ENCODE measurements at regions not wholly inside any gene's neighbourhood (a gene's known extent, or its start where the extent isn't known, plus 50 kb on each side); places are given as distances from the start of the nearest gene placed in this dataset.

DNA sequence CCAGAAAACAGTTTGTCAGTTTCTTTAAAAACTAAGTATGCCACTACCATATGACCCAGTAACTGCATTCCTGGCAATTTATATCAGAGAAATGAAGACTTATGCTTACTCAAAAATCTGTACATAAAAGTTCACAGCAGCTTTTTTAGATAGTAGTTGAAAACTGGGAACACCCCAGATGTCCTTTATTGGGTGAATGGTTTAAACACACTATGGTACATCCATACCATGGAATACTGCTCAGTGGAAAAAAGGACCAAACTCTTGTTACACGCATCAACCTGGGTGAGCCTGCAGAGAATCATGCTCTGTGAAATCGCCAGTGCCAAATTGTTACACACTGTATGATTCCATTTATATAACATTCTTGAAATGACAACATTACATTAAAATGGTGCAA lies 127.6 kb upstream of the RET start:
- no peak overlapping the region for H3K27ac Mint-ChIP-seq
- TF ChIP-seq ZNF331 (CRISPR knock-in tag; IDR thresholded peaks at IDR 0.05; ENCODE audit: low read depth) (no peak), CREB1 (CRISPR knock-in tag; IDR thresholded peaks at IDR 0.05; ENCODE audit: low read depth) (no peak), POLR2AphosphoS5 (IDR thresholded peaks at IDR 0.05; ENCODE audit: low read depth) (no peak)
- no peaks in the 10 kb centered on the region for H3K79me2 ChIP-seq (replicated peaks; ENCODE audit: insufficient read depth)
- H3K36me3 ChIP-seq (ENCODE audit: insufficient read depth) = no peaks in the 10 kb centered on the region
- H3F3A ChIP-seq (replicated peaks; ENCODE audit: low read depth) = no peaks in the 10 kb centered on the region; the same call in 1 of the 2 replicates
- peaks cover 15% of the 10 kb centered on the region for H3K27me3 Mint-ChIP-seq (ENCODE audit: insufficient read depth, low read depth, poor library complexity)
- H3K9me3 Mint-ChIP-seq = peaks cover 9% of the 10 kb centered on the region; the same call in 2 of the 3 replicates
- DNase-seq (ENCODE audit: low spot score) (no peak), ATAC-seq (no peak)
- 0 out of 2 replicates have a peak, but pooled peaks cover 2% of the 10 kb centered on the region for H4K20me1 ChIP-seq (replicated peaks; ENCODE audit: insufficient read depth)
- H3K4me1 ChIP-seq (ENCODE audit: insufficient read depth) = peaks cover 4% of the 10 kb centered on the region; the same call in 1 of the 2 replicates
- no peak overlapping the region for H3K27ac ChIP-seq (ENCODE audit: low read depth)
- 0 out of 3 replicates have a peak, but pooled peaks cover 2% of the 10 kb centered on the region for H3K36me3 Mint-ChIP-seq (ENCODE audit: low read depth)
- H2AFZ ChIP-seq = no peak overlapping the region
- no peak overlapping the region for H3K4me2 ChIP-seq
- H3K9me2 ChIP-seq (ENCODE audit: insufficient read depth) = no peaks in the 10 kb centered on the region
- H3K27me3 ChIP-seq (ENCODE audit: insufficient read depth) = peaks cover 14% of the 10 kb centered on the region
- no peak overlapping the region for H3K4me3 Mint-ChIP-seq
- no peak overlapping the region for H3K4me3 ChIP-seq
- peaks cover 21% of the 10 kb centered on the region for H3K4me1 Mint-ChIP-seq

DNA sequence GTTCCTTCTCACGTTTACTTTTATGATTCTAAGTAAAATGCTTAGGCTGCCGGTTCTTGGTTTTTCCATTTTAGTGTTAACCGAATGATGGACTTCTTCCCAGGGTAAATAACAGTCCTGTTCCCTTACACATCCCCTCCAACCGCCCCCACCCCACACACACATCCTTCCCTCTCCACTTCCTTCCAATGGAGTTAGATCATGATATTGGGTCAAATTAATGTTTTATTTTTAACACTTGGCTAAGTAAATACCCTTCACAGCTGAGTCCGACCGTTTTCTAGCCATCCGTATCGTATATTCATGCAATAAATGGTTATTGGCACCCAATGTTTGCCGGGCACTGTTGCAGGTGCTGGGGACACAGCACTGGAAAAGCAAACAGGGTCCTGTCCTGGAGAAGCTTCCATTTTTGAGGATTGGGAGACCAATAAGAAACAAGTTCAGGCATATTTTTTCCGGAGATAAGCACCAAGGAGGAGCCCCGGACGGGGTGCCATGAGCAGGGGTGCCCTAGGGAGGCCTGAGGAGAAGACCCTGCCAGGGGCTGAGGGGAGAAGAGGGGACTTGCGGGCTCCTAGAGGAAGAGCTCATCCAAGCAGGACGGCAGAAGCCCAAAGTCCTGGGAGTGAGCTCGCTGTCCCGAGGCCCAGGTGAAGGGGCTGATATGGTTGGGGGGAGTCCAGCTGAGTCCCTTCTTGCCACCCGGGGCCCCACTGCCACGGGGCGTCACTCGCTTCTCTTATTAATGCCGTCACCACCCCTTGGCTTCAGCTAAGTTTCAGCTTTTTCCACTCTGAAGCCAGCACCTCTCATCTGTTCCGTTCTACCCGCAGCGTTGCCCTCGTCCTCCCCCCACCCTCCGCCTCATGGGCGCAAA lies 126.0 kb upstream of the RET start:
- 0 out of 2 replicates have a peak, but pooled peaks cover 2% of the 10 kb centered on the region for H4K20me1 ChIP-seq (replicated peaks; ENCODE audit: insufficient read depth)
- H3K27ac ChIP-seq (ENCODE audit: low read depth) = no peak overlapping the region
- no peaks in the 10 kb centered on the region for H3K36me3 ChIP-seq (ENCODE audit: insufficient read depth)
- H3K4me2 ChIP-seq = peak overlapping the region; percentile 82
- no peak overlapping the region for H3K27ac Mint-ChIP-seq
- DNase-seq (ENCODE audit: low spot score) (no peak), ATAC-seq (no peak)
- peak overlapping the region; percentile 66 for H3K4me3 ChIP-seq
- H2AFZ ChIP-seq = peak overlapping the region; percentile 93
- H3K4me3 Mint-ChIP-seq = peak overlapping the region; percentile 72
- H3K79me2 ChIP-seq (replicated peaks; ENCODE audit: insufficient read depth) = no peaks in the 10 kb centered on the region
- H3K4me1 Mint-ChIP-seq = peaks cover 21% of the 10 kb centered on the region
- H3K9me3 Mint-ChIP-seq = peaks cover 9% of the 10 kb centered on the region; the same call in 2 of the 3 replicates
- H3K4me1 ChIP-seq (ENCODE audit: insufficient read depth) = peaks cover 4% of the 10 kb centered on the region; the same call in 1 of the 2 replicates
- no peaks in the 10 kb centered on the region; the same call in 1 of the 2 replicates for H3F3A ChIP-seq (replicated peaks; ENCODE audit: low read depth)
- peaks cover 15% of the 10 kb centered on the region for H3K27me3 Mint-ChIP-seq (ENCODE audit: insufficient read depth, low read depth, poor library complexity)
- 0 out of 3 replicates have a peak, but pooled peaks cover 2% of the 10 kb centered on the region for H3K36me3 Mint-ChIP-seq (ENCODE audit: low read depth)
- no peaks in the 10 kb centered on the region for H3K9me2 ChIP-seq (ENCODE audit: insufficient read depth)
- peaks cover 14% of the 10 kb centered on the region for H3K27me3 ChIP-seq (ENCODE audit: insufficient read depth)
- TF ChIP-seq EZH2 (IDR thresholded peaks at IDR 0.05; ENCODE audit: low read depth, unreplicated experiment) = no peak
- no peak for TF ChIP-seq ZNF114 (CRISPR knock-in tag; IDR thresholded peaks at IDR 0.05)
- TF ChIP-seq, protein P1, sequence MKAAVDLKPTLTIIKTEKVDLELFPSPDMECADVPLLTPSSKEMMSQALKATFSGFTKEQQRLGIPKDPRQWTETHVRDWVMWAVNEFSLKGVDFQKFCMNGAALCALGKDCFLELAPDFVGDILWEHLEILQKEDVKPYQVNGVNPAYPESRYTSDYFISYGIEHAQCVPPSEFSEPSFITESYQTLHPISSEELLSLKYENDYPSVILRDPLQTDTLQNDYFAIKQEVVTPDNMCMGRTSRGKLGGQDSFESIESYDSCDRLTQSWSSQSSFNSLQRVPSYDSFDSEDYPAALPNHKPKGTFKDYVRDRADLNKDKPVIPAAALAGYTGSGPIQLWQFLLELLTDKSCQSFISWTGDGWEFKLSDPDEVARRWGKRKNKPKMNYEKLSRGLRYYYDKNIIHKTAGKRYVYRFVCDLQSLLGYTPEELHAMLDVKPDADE (IDR thresholded peaks at IDR 0.05) = no peak
- TF ChIP-seq, protein P2, sequence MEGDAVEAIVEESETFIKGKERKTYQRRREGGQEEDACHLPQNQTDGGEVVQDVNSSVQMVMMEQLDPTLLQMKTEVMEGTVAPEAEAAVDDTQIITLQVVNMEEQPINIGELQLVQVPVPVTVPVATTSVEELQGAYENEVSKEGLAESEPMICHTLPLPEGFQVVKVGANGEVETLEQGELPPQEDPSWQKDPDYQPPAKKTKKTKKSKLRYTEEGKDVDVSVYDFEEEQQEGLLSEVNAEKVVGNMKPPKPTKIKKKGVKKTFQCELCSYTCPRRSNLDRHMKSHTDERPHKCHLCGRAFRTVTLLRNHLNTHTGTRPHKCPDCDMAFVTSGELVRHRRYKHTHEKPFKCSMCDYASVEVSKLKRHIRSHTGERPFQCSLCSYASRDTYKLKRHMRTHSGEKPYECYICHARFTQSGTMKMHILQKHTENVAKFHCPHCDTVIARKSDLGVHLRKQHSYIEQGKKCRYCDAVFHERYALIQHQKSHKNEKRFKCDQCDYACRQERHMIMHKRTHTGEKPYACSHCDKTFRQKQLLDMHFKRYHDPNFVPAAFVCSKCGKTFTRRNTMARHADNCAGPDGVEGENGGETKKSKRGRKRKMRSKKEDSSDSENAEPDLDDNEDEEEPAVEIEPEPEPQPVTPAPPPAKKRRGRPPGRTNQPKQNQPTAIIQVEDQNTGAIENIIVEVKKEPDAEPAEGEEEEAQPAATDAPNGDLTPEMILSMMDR (conservative IDR thresholded peaks at IDR 0.05; ENCODE audit: low read depth in 2 of 2) = no peak
- no peak for TF ChIP-seq STAT1 (IDR thresholded peaks at IDR 0.05; ENCODE audit: unreplicated experiment)
- TF ChIP-seq EZH2phosphoT487 (IDR thresholded peaks at IDR 0.05; ENCODE audit: unreplicated experiment) = no peak
- no peak for TF ChIP-seq JUNB (IDR thresholded peaks at IDR 0.05; ENCODE audit: unreplicated experiment)
- TF ChIP-seq, protein P3, sequence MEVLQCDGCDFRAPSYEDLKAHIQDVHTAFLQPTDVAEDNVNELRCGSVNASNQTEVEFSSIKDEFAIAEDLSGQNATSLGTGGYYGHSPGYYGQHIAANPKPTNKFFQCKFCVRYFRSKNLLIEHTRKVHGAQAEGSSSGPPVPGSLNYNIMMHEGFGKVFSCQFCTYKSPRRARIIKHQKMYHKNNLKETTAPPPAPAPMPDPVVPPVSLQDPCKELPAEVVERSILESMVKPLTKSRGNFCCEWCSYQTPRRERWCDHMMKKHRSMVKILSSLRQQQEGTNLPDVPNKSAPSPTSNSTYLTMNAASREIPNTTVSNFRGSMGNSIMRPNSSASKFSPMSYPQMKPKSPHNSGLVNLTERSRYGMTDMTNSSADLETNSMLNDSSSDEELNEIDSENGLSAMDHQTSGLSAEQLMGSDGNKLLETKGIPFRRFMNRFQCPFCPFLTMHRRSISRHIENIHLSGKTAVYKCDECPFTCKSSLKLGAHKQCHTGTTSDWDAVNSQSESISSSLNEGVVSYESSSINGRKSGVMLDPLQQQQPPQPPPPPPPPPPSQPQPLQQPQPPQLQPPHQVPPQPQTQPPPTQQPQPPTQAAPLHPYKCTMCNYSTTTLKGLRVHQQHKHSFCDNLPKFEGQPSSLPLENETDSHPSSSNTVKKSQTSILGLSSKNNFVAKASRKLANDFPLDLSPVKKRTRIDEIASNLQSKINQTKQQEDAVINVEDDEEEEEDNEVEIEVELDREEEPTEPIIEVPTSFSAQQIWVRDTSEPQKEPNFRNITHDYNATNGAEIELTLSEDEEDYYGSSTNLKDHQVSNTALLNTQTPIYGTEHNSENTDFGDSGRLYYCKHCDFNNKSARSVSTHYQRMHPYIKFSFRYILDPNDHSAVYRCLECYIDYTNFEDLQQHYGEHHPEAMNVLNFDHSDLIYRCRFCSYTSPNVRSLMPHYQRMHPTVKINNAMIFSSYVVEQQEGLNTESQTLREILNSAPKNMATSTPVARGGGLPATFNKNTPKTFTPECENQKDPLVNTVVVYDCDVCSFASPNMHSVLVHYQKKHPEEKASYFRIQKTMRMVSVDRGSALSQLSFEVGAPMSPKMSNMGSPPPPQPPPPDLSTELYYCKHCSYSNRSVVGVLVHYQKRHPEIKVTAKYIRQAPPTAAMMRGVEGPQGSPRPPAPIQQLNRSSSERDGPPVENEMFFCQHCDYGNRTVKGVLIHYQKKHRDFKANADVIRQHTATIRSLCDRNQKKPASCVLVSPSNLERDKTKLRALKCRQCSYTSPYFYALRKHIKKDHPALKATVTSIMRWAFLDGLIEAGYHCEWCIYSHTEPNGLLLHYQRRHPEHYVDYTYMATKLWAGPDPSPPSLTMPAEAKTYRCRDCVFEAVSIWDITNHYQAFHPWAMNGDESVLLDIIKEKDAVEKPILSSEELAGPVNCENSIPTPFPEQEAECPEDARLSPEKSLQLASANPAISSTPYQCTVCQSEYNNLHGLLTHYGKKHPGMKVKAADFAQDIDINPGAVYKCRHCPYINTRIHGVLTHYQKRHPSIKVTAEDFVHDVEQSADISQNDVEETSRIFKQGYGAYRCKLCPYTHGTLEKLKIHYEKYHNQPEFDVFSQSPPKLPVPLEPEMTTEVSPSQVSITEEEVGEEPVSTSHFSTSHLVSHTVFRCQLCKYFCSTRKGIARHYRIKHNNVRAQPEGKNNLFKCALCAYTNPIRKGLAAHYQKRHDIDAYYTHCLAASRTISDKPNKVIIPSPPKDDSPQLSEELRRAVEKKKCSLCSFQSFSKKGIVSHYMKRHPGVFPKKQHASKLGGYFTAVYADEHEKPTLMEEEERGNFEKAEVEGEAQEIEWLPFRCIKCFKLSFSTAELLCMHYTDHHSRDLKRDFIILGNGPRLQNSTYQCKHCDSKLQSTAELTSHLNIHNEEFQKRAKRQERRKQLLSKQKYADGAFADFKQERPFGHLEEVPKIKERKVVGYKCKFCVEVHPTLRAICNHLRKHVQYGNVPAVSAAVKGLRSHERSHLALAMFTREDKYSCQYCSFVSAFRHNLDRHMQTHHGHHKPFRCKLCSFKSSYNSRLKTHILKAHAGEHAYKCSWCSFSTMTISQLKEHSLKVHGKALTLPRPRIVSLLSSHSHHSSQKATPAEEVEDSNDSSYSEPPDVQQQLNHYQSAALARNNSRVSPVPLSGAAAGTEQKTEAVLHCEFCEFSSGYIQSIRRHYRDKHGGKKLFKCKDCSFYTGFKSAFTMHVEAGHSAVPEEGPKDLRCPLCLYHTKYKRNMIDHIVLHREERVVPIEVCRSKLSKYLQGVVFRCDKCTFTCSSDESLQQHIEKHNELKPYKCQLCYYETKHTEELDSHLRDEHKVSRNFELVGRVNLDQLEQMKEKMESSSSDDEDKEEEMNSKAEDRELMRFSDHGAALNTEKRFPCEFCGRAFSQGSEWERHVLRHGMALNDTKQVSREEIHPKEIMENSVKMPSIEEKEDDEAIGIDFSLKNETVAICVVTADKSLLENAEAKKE (CRISPR knock-in tag; IDR thresholded peaks at IDR 0.05) = no peak
- no peak for TF ChIP-seq CREB1 (CRISPR knock-in tag; IDR thresholded peaks at IDR 0.05; ENCODE audit: low read depth)
- no peak for TF ChIP-seq ZNF331 (CRISPR knock-in tag; IDR thresholded peaks at IDR 0.05; ENCODE audit: low read depth)
- TF ChIP-seq POLR2AphosphoS5 (IDR thresholded peaks at IDR 0.05; ENCODE audit: low read depth) = no peak
